Suprapubic skin (tissue), 4 donors: ENCODE measurements at regions not wholly inside any gene's neighbourhood (a gene's known extent, or its start where the extent isn't known, plus 50 kb on each side); places are given as distances from the start of the nearest gene placed in this dataset.

Experiments
- EP300 ChIP-seq: sonication (generic); formaldehyde crosslinking; IDR thresholded peaks from one replicate; pipeline ENCODE4 v1.6.1; 2017; ENCODE audit warnings: antibody characterized with exemption
- POLR2AphosphoS5 ChIP-seq, 3 donors: sonication (generic); formaldehyde crosslinking; IDR thresholded peaks; one replicate each; pipeline ENCODE4 v1.6.1; 2017; ENCODE audit warnings: antibody characterized with exemption in 3 of 3
- TF ChIP-seq, protein P1 (sequence below), 2 donors: fragments of 200-600 bp in 1 of 2; fragments of 450-650 bp in 1 of 2; sonication (generic) in 1 of 2; IDR thresholded peaks; one replicate each; pipeline ENCODE4 v1.5.1; 2016 to 2019; ENCODE audit warnings: antibody characterized with exemption in 2 of 2, mild to moderate bottlenecking in 1 of 2, moderate library complexity in 1 of 2

DNA sequence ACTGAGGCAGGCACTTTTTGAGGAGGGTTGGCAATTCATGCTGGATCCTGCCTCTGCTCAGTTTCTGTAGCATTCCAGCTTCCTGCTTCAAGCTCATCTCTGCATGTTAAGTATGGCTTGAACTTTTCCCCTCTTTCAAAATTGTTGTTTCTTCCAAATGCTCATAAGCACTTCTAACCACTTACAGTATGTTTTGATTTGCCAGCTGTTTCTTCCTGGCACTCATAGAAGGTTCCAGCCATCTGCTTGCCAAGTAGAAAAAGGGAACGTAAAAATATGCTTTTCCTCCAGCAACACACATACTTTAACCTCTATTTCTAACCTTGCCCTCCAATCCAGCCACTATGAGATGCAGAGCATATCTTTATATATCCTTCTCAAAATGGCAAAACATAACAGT, 692.6 kb upstream of the COBL start:
- TF ChIP-seq, protein P1, sequence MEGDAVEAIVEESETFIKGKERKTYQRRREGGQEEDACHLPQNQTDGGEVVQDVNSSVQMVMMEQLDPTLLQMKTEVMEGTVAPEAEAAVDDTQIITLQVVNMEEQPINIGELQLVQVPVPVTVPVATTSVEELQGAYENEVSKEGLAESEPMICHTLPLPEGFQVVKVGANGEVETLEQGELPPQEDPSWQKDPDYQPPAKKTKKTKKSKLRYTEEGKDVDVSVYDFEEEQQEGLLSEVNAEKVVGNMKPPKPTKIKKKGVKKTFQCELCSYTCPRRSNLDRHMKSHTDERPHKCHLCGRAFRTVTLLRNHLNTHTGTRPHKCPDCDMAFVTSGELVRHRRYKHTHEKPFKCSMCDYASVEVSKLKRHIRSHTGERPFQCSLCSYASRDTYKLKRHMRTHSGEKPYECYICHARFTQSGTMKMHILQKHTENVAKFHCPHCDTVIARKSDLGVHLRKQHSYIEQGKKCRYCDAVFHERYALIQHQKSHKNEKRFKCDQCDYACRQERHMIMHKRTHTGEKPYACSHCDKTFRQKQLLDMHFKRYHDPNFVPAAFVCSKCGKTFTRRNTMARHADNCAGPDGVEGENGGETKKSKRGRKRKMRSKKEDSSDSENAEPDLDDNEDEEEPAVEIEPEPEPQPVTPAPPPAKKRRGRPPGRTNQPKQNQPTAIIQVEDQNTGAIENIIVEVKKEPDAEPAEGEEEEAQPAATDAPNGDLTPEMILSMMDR (IDR thresholded peaks at IDR 0.05), result no peak
- TF ChIP-seq POLR2AphosphoS5 (IDR thresholded peaks at IDR 0.05), result no peak
- no peak for TF ChIP-seq EP300
